Cardiac muscle cell (in vitro differentiated cells and primary cell): ENCODE measurements at regions not wholly inside any gene's neighbourhood (a gene's known extent, or its start where the extent isn't known, plus 50 kb on each side); places are given as distances from the start of the nearest gene placed in this dataset.

Experiments
- DNase-seq, 2 donors: peaks; one replicate each; pipeline versions ENCODE4 v3.0.0 to v3.0.0-alpha.2; 2010 to 2017; ENCODE audit warnings: low read depth in 1 of 2, low spot score in 1 of 2
- H3K27ac ChIP-seq: fragments of 200-600 bp; sonication (generic); 2 replicates; pipeline ENCODE4 v1.5.1; 2016
- H3K27me3 ChIP-seq: fragments of 200-600 bp; sonication (generic); 2 replicates; pipeline ENCODE4 v1.6.0; 2016; ENCODE audit warnings: control low read depth
- H3K36me3 ChIP-seq: fragments of 200-600 bp; sonication (generic); 2 replicates; pipeline ENCODE4 v1.5.1; 2016; ENCODE audit warnings: control low read depth
- H3K4me1 ChIP-seq: fragments of 200-600 bp; sonication (generic); 2 replicates; pipeline ENCODE4 v1.8.1; 2017; ENCODE audit warnings: low read depth, mild to moderate bottlenecking, mixed run types
- H3K4me3 ChIP-seq: fragments of 200-600 bp; sonication (generic); 2 replicates; pipeline ENCODE4 v1.5.1; 2016; ENCODE audit warnings: mild to moderate bottlenecking
- H3K9me3 ChIP-seq: fragments of 200-600 bp; sonication (generic); 2 replicates; pipeline ENCODE4 v1.5.1; 2017; ENCODE audit warnings: low read depth, mild to moderate bottlenecking, control low read depth
- TF ChIP-seq, protein P1 (sequence below): IDR thresholded peaks from 2 replicates; pipeline ENCODE4 v1.5.1; 2012; ENCODE audit warnings: low read depth, mild to moderate bottlenecking, low read length

DNA sequence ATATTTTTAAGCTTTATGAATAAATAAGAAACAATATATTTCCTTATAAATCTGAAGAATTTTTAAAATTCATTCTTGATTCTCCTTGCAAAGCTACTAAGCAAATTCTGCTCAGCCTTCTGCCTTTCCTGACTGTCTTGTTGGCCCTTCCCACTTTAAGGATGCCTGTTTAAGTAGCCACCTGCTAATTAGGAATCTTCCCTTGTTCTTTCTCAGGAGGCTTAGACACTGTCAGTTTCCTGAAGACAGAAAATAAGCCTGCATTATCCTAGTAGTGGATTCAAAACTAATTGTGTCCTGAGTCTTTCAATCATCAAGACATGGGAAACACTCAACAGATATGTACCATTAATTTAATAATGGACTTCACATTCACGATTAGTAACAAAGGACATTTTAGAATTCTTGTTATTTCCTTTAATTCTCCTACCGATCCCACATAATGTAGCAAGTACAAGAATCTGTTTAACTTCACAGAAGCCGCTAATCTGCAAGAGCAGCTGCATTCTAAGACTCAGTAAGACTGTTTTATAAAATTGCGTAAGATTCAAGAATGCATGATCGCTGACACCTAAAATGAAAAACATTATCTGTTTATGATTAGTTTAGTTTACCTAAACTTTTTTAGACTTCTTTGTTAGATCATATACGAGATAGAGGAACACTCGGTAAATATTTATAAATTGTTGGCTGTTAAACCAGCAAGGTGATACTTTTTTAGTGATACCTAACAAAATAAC lies 445.4 kb upstream of the DSEL start:
- no peak for DNase-seq
- H3K27me3 ChIP-seq, result no peaks in the 10 kb centered on the region
- no peak overlapping the region for H3K4me3 ChIP-seq
- H3K9me3 ChIP-seq, result no peaks in the 10 kb centered on the region
- H3K36me3 ChIP-seq, result no peaks in the 10 kb centered on the region
- H3K4me1 ChIP-seq, result no peaks in the 10 kb centered on the region
- H3K27ac ChIP-seq, result no peak overlapping the region
- TF ChIP-seq, protein P1, sequence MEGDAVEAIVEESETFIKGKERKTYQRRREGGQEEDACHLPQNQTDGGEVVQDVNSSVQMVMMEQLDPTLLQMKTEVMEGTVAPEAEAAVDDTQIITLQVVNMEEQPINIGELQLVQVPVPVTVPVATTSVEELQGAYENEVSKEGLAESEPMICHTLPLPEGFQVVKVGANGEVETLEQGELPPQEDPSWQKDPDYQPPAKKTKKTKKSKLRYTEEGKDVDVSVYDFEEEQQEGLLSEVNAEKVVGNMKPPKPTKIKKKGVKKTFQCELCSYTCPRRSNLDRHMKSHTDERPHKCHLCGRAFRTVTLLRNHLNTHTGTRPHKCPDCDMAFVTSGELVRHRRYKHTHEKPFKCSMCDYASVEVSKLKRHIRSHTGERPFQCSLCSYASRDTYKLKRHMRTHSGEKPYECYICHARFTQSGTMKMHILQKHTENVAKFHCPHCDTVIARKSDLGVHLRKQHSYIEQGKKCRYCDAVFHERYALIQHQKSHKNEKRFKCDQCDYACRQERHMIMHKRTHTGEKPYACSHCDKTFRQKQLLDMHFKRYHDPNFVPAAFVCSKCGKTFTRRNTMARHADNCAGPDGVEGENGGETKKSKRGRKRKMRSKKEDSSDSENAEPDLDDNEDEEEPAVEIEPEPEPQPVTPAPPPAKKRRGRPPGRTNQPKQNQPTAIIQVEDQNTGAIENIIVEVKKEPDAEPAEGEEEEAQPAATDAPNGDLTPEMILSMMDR, result no peak

DNA sequence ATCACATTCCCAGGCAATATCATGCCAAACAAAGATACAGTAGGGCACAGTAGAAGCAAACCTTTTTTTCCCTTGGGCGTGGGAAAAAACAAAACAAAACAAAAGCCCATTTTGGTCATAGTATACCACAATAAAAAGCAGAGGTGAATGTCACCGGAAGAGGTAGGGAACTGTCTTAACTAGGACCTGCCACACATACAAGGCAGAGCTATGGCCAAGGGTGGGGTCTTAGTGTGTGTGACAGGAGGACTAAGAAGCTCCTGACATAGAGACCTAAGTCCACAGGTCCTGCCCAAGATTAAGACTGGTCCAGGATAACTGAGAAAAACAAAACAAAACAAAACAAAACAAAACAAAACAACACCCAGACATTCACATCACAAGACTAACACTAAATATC lies 441.2 kb upstream of the DSEL start:
- no peak overlapping the region for H3K4me3 ChIP-seq
- no peaks in the 10 kb centered on the region for H3K9me3 ChIP-seq
- no peak for DNase-seq
- no peaks in the 10 kb centered on the region for H3K36me3 ChIP-seq
- TF ChIP-seq, protein P1, result no peak
- no peaks in the 10 kb centered on the region for H3K4me1 ChIP-seq
- no peak overlapping the region for H3K27ac ChIP-seq
- no peaks in the 10 kb centered on the region for H3K27me3 ChIP-seq

DNA sequence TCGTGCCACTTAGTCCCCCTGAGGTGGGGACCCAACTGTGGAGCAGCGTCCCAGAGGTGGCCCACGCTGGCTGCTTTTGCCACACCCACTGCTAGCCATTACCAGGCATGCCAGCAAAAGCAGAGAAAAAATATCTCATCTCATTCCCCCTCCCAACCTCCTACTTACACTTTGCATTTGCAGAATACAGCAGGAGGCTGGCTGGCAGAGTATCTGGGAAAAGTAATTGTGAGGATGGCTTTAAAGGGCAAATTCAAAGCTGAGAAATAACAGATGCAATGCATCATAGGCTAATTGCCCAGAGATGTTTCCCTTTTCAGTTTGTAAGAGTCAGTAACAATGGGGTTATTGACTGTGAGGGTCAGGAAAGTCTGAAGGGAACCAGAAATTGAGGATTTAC lies 438.1 kb upstream of the DSEL start:
- no peaks in the 10 kb centered on the region for H3K36me3 ChIP-seq
- no peaks in the 10 kb centered on the region for H3K4me1 ChIP-seq
- no peaks in the 10 kb centered on the region for H3K27me3 ChIP-seq
- no peaks in the 10 kb centered on the region for H3K9me3 ChIP-seq
- no peak overlapping the region for H3K27ac ChIP-seq
- no peak overlapping the region for H3K4me3 ChIP-seq
- TF ChIP-seq, protein P1, result no peak
- no peak for DNase-seq

DNA sequence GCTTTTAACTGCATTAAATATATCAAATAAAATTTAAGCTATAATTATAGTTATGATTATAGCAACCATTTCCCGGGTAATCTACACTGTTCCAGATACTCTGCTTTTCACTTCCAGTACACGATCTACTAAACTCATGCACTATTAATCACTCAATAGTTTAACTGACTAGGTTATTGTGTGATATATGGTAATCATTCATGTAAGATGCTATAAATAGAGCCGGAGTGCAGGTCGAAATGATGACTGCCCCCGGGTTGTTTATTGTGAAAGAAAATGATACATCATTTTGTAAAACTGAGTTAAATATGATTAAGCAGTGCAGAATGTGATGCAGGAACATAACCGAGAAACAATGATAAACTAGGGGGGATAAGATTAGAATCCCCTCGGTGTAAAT lies 434.6 kb upstream of the DSEL start:
- H3K4me1 ChIP-seq, result no peaks in the 10 kb centered on the region

DNA sequence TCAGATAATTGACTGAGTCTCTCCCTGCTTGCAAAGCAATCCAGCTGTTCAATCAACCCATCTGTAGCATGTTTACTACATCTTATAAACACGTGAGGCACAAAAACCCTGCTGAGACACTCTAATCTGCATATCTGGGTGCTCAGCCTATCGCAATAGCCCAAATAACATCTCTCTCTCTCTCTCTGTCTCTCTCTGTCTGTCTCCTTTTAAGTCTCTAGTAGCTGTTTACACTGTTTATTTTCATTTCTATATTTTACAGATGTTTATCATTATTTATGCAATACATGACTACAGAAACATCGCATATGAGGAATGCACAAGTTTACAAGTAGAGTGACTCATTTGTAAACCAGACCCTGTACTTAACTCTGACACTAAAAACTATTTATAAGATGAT lies 422.1 kb upstream of the DSEL start:
- no peaks in the 10 kb centered on the region for H3K27me3 ChIP-seq
- no peak overlapping the region for H3K27ac ChIP-seq
- no peaks in the 10 kb centered on the region for H3K4me1 ChIP-seq
- H3K9me3 ChIP-seq, result no peaks in the 10 kb centered on the region
- TF ChIP-seq, protein P1, result no peak
- no peaks in the 10 kb centered on the region for H3K36me3 ChIP-seq
- H3K4me3 ChIP-seq, result no peak overlapping the region
- no peak for DNase-seq

More for the DNA sequence above, 434.6 kb upstream of the DSEL start:
- H3K36me3 ChIP-seq, result no peaks in the 10 kb centered on the region
- H3K27ac ChIP-seq, result no peak overlapping the region
- no peak overlapping the region for H3K4me3 ChIP-seq
- no peaks in the 10 kb centered on the region for H3K27me3 ChIP-seq
- no peaks in the 10 kb centered on the region for H3K9me3 ChIP-seq
- DNase-seq, result no peak
- TF ChIP-seq, protein P1, result no peak

DNA sequence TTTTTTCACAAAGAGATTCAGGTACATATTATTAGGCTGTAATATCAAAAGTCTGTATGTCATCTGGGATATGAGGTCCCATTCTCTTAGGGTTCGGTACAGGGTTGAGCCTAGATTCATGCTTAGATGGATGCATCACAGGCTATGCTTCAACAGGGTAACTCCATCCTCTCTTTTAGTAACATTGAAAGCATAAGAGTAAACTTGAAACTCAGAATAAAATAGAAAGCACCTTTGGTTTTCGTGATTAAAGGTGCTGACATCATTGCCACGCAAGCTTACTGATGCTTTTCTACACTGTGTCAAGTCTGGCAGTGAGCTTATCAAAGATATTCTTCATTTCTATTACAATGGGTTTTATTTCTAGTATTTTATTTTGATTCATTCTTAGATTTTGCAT lies 419.1 kb upstream of the DSEL start:
- Histone ChIP-seq H3K9me3 (no peaks in the 10 kb centered on the region), H3K36me3 (no peaks in the 10 kb centered on the region), H3K4me3 (no peak overlapping the region), H3K27ac (no peak overlapping the region), H3K27me3 (no peaks in the 10 kb centered on the region), H3K4me1 (no peaks in the 10 kb centered on the region)
- TF ChIP-seq, protein P1, result no peak
- no peak for DNase-seq
